Central memory CD8-positive, alpha-beta T cell (primary cell): ENCODE measurements at regions not wholly inside any gene's neighbourhood (a gene's known extent, or its start where the extent isn't known, plus 50 kb on each side); places are given as distances from the start of the nearest gene placed in this dataset.

Source experiments
- ATAC-seq: fragments of 150-1000 bp; cut with Tn5 transposase; replicated peaks from 2 replicates; pipeline ENCODE4 v1.10.0; 2022; ENCODE audit warnings: mild to moderate bottlenecking, moderate FRiP score, moderate number of reproducible peaks; ENCODE audit not compliant: poor library complexity, severe bottlenecking; ENCODE audit errors: extremely low read depth
- DNase-seq, 2 donors: peaks; one replicate each; pipeline ENCODE4 v3.0.0; 2021; ENCODE audit warnings: low spot score in 2 of 2
- H3K27ac Mint-ChIP-seq: one replicate; pipeline ENCODE4 v1.8.0; 2022; ENCODE audit warnings: low read depth, mild to moderate bottlenecking, moderate library complexity, mixed read lengths
- H3K27me3 Mint-ChIP-seq: one replicate; pipeline ENCODE4 v1.8.0; 2022; ENCODE audit warnings: mixed read lengths
- H3K36me3 Mint-ChIP-seq: one replicate; pipeline ENCODE4 v1.8.0; 2022; ENCODE audit warnings: mild to moderate bottlenecking, moderate library complexity, mixed read lengths; ENCODE audit not compliant: insufficient read depth
- H3K4me1 Mint-ChIP-seq: one replicate; pipeline ENCODE4 v1.8.0; 2022; ENCODE audit warnings: mixed read lengths
- H3K4me3 Mint-ChIP-seq: one replicate; pipeline ENCODE4 v1.8.0; 2022; ENCODE audit warnings: mild to moderate bottlenecking, moderate library complexity, mixed read lengths
- H3K9me3 Mint-ChIP-seq: one replicate; pipeline ENCODE4 v1.8.0; 2022; ENCODE audit warnings: mixed read lengths

GRCh38 chr3:7793786-7794185, 707.8 kb upstream of the LMCD1 start:
- Mint-ChIP-seq H3K27me3 (no peaks in the 10 kb centered on the region), H3K9me3 (no peaks in the 10 kb centered on the region), H3K27ac (no peak overlapping the region), H3K4me1 (no peaks in the 10 kb centered on the region), H3K36me3 (peaks cover 3% of the 10 kb centered on the region), H3K4me3 (no peak overlapping the region)
- DNase-seq (no peak), ATAC-seq (no peak)

- Mint-ChIP-seq H3K27ac (no peak overlapping the region), H3K4me1 (no peaks in the 10 kb centered on the region)
Measured at GRCh38 chr3:7798276-7798675, 703.3 kb upstream of the LMCD1 start.

GRCh38 chr3:7800006-7800780, 701.4 kb upstream of the LMCD1 start:
- Mint-ChIP-seq H3K36me3 (peaks cover 3% of the 10 kb centered on the region), H3K9me3 (peaks cover 11% of the 10 kb centered on the region), H3K4me1 (no peaks in the 10 kb centered on the region), H3K27me3 (no peaks in the 10 kb centered on the region), H3K4me3 (no peak overlapping the region), H3K27ac (no peak overlapping the region)
- DNase-seq, result no peak
- no peak for ATAC-seq

More at GRCh38 chr3:7798276-7798675, 703.3 kb upstream of the LMCD1 start:
- ATAC-seq (no peak), DNase-seq (no peak)
- H3K36me3 Mint-ChIP-seq, result peaks cover 3% of the 10 kb centered on the region
- no peaks in the 10 kb centered on the region for H3K27me3 Mint-ChIP-seq
- peaks cover 5% of the 10 kb centered on the region for H3K9me3 Mint-ChIP-seq
- no peak overlapping the region for H3K4me3 Mint-ChIP-seq

GRCh38 chr3:7812490-7812889, 689.1 kb upstream of the LMCD1 start:
- Mint-ChIP-seq H3K27me3 (no peaks in the 10 kb centered on the region), H3K36me3 (no peaks in the 10 kb centered on the region), H3K4me3 (no peak overlapping the region), H3K9me3 (peaks cover 5% of the 10 kb centered on the region), H3K4me1 (no peaks in the 10 kb centered on the region), H3K27ac (no peak overlapping the region)
- ATAC-seq (no peak), DNase-seq (no peak)

GRCh38 chr3:7813365-7813764, 688.3 kb upstream of the LMCD1 start:
- no peaks in the 10 kb centered on the region for H3K36me3 Mint-ChIP-seq
- ATAC-seq (no peak), DNase-seq (no peak)
- no peaks in the 10 kb centered on the region for H3K4me1 Mint-ChIP-seq
- peaks cover 9% of the 10 kb centered on the region for H3K9me3 Mint-ChIP-seq
- H3K27ac Mint-ChIP-seq, result no peak overlapping the region
- H3K27me3 Mint-ChIP-seq, result no peaks in the 10 kb centered on the region
- H3K4me3 Mint-ChIP-seq, result no peak overlapping the region

- Mint-ChIP-seq H3K4me3 (no peak overlapping the region), H3K9me3 (peaks cover 16% of the 10 kb centered on the region), H3K36me3 (no peaks in the 10 kb centered on the region), H3K27me3 (no peaks in the 10 kb centered on the region), H3K27ac (no peak overlapping the region), H3K4me1 (no peaks in the 10 kb centered on the region)
- no peak for DNase-seq
- ATAC-seq, result no peak
Measured at GRCh38 chr3:7817239-7817638, 684.4 kb upstream of the LMCD1 start.

- Mint-ChIP-seq H3K36me3 (no peaks in the 10 kb centered on the region), H3K4me1 (no peaks in the 10 kb centered on the region), H3K9me3 (peaks cover 32% of the 10 kb centered on the region)
Measured at GRCh38 chr3:7820969-7821368, 680.7 kb upstream of the LMCD1 start.

GRCh38 chr3:7821858-7822257, 679.8 kb upstream of the LMCD1 start:
- Mint-ChIP-seq H3K4me1 (no peaks in the 10 kb centered on the region), H3K9me3 (peaks cover 32% of the 10 kb centered on the region), H3K27ac (no peak overlapping the region), H3K36me3 (no peaks in the 10 kb centered on the region), H3K4me3 (no peak overlapping the region), H3K27me3 (no peaks in the 10 kb centered on the region)
- ATAC-seq, result no peak
- DNase-seq, result no peak

More at GRCh38 chr3:7820969-7821368, 680.7 kb upstream of the LMCD1 start:
- ATAC-seq, result no peak
- Mint-ChIP-seq H3K27me3 (no peaks in the 10 kb centered on the region), H3K27ac (no peak overlapping the region), H3K4me3 (no peak overlapping the region)
- DNase-seq, result no peak

GRCh38 chr3:7841451-7841850, 660.2 kb upstream of the LMCD1 start:
- no peaks in the 10 kb centered on the region for H3K36me3 Mint-ChIP-seq
- H3K4me1 Mint-ChIP-seq, result no peaks in the 10 kb centered on the region
- no peak for ATAC-seq
- no peak overlapping the region for H3K4me3 Mint-ChIP-seq
- H3K27ac Mint-ChIP-seq, result no peak overlapping the region
- H3K27me3 Mint-ChIP-seq, result no peaks in the 10 kb centered on the region
- no peak for DNase-seq
- peaks cover 5% of the 10 kb centered on the region for H3K9me3 Mint-ChIP-seq

GRCh38 chr3:7843441-7843840, 658.2 kb upstream of the LMCD1 start:
- H3K36me3 Mint-ChIP-seq, result no peaks in the 10 kb centered on the region
- no peak overlapping the region for H3K27ac Mint-ChIP-seq
- H3K9me3 Mint-ChIP-seq, result peaks cover 5% of the 10 kb centered on the region
- no peaks in the 10 kb centered on the region for H3K27me3 Mint-ChIP-seq
- ATAC-seq (no peak), DNase-seq (no peak)
- no peak overlapping the region for H3K4me3 Mint-ChIP-seq
- H3K4me1 Mint-ChIP-seq, result no peaks in the 10 kb centered on the region

- H3K27ac Mint-ChIP-seq, result no peak overlapping the region
- H3K27me3 Mint-ChIP-seq, result no peaks in the 10 kb centered on the region
- H3K36me3 Mint-ChIP-seq, result no peaks in the 10 kb centered on the region
- H3K4me1 Mint-ChIP-seq, result no peaks in the 10 kb centered on the region
- no peak for DNase-seq
- H3K9me3 Mint-ChIP-seq, result peaks cover 5% of the 10 kb centered on the region
- ATAC-seq, result no peak
- H3K4me3 Mint-ChIP-seq, result no peak overlapping the region
Measured at GRCh38 chr3:7847021-7847420, 654.6 kb upstream of the LMCD1 start.

GRCh38 chr3:7847521-7847920, 654.1 kb upstream of the LMCD1 start:
- Mint-ChIP-seq H3K27me3 (no peaks in the 10 kb centered on the region), H3K9me3 (peaks cover 8% of the 10 kb centered on the region), H3K4me1 (no peaks in the 10 kb centered on the region), H3K36me3 (no peaks in the 10 kb centered on the region), H3K27ac (no peak overlapping the region), H3K4me3 (no peak overlapping the region)
- ATAC-seq (no peak), DNase-seq (no peak)

GRCh38 chr3:7854266-7854665, 647.4 kb upstream of the LMCD1 start:
- H3K9me3 Mint-ChIP-seq, result peaks cover 11% of the 10 kb centered on the region
- H3K27me3 Mint-ChIP-seq, result no peaks in the 10 kb centered on the region
- DNase-seq, result no peak
- no peaks in the 10 kb centered on the region for H3K36me3 Mint-ChIP-seq
- H3K4me1 Mint-ChIP-seq, result no peaks in the 10 kb centered on the region
- no peak overlapping the region for H3K4me3 Mint-ChIP-seq
- no peak for ATAC-seq
- no peak overlapping the region for H3K27ac Mint-ChIP-seq
